ENCODE measurements at regions not wholly inside any gene's neighbourhood (a gene's known extent, or its start where the extent isn't known, plus 50 kb on each side); places are given as distances from the start of the nearest gene placed in this dataset.

GRCh38 chr16:86928523-86929011 is 350.2 kb downstream of the FOXL1 start:
- TF ChIP-seq, protein P1, sequence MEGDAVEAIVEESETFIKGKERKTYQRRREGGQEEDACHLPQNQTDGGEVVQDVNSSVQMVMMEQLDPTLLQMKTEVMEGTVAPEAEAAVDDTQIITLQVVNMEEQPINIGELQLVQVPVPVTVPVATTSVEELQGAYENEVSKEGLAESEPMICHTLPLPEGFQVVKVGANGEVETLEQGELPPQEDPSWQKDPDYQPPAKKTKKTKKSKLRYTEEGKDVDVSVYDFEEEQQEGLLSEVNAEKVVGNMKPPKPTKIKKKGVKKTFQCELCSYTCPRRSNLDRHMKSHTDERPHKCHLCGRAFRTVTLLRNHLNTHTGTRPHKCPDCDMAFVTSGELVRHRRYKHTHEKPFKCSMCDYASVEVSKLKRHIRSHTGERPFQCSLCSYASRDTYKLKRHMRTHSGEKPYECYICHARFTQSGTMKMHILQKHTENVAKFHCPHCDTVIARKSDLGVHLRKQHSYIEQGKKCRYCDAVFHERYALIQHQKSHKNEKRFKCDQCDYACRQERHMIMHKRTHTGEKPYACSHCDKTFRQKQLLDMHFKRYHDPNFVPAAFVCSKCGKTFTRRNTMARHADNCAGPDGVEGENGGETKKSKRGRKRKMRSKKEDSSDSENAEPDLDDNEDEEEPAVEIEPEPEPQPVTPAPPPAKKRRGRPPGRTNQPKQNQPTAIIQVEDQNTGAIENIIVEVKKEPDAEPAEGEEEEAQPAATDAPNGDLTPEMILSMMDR (conservative IDR thresholded peaks at IDR 0.05; ENCODE audit: low read length), result no peak
- no peak for TF ChIP-seq EZH2phosphoT487 (IDR thresholded peaks at IDR 0.05; ENCODE audit: borderline replicate concordance, low read depth, low read length)

Data from OCI-LY7 (cell line).